HL-60 (cell line): ENCODE measurements at regions not wholly inside any gene's neighbourhood (a gene's known extent, or its start where the extent isn't known, plus 50 kb on each side); places are given as distances from the start of the nearest gene placed in this dataset.

Experiments used
- POLR2AphosphoS5 ChIP-seq: IDR thresholded peaks from 2 replicates; pipeline ENCODE4 v1.6.1; 2012; ENCODE audit warnings: low read depth
- REST ChIP-seq: IDR thresholded peaks from 2 replicates; pipeline ENCODE4 v1.6.1; 2012; ENCODE audit warnings: low read depth; ENCODE audit not compliant: insufficient replicate concordance
- SPI1 ChIP-seq: IDR thresholded peaks from 2 replicates; pipeline ENCODE4 v1.6.1; 2012; ENCODE audit warnings: low read depth, mild to moderate bottlenecking, borderline replicate concordance
- TF ChIP-seq, protein P1 (sequence below): IDR thresholded peaks from one replicate; pipeline ENCODE4 v1.5.1; 2011; ENCODE audit warnings: low read length, control low read depth, inconsistent platforms; ENCODE audit not compliant: insufficient read depth

- TF ChIP-seq POLR2AphosphoS5 = no peak
- TF ChIP-seq, protein P1, sequence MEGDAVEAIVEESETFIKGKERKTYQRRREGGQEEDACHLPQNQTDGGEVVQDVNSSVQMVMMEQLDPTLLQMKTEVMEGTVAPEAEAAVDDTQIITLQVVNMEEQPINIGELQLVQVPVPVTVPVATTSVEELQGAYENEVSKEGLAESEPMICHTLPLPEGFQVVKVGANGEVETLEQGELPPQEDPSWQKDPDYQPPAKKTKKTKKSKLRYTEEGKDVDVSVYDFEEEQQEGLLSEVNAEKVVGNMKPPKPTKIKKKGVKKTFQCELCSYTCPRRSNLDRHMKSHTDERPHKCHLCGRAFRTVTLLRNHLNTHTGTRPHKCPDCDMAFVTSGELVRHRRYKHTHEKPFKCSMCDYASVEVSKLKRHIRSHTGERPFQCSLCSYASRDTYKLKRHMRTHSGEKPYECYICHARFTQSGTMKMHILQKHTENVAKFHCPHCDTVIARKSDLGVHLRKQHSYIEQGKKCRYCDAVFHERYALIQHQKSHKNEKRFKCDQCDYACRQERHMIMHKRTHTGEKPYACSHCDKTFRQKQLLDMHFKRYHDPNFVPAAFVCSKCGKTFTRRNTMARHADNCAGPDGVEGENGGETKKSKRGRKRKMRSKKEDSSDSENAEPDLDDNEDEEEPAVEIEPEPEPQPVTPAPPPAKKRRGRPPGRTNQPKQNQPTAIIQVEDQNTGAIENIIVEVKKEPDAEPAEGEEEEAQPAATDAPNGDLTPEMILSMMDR = no peak
- no peak for TF ChIP-seq REST
- no peak for TF ChIP-seq SPI1
Measured at GRCh38 chr18:60698901-60699300, 326.3 kb upstream of the MC4R start.
